Fibroblast of the conjunctiva (primary cell): ENCODE measurements at regions not wholly inside any gene's neighbourhood (a gene's known extent, or its start where the extent isn't known, plus 50 kb on each side); places are given as distances from the start of the nearest gene placed in this dataset.

Experiments
- DNase-seq: peaks from one replicate; pipeline ENCODE4 v3.0.0-alpha.2; 2010; ENCODE audit warnings: low read depth

GRCh38 chr12:88417531-88417930 lies 162.7 kb downstream of the KITLG start:
- DNase-seq = no peak

DNA sequence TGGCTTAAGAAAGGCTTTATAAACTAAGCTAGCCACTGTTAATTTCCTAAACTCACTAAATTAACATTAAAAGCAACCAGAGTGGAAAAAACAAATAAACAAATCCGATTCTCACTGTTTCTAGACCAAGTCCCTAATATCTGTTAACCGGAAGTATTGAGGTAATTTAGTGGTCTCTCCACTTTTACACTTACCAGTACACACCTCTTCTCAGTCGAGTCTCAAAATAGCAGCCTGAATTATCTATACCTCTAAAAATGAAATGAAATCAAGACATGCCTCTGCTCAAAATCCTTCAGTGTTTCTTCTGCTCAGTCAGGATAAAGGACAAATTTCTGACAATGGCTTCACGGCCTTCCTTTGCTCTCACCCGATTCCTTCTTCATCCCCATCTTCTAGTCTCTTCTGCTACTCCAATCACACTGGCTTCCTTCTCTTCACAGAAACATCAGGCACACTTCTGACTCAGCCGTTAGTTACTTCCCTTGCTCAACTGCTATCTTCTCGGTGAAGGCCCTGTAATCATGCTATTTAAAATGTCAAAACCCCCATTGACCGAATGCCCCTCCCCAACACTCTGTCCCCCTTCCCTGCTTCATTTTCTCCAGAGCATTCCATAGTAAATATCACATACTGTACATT lies 161.3 kb downstream of the KITLG start:
- peak; percentile 47 for DNase-seq

DNA sequence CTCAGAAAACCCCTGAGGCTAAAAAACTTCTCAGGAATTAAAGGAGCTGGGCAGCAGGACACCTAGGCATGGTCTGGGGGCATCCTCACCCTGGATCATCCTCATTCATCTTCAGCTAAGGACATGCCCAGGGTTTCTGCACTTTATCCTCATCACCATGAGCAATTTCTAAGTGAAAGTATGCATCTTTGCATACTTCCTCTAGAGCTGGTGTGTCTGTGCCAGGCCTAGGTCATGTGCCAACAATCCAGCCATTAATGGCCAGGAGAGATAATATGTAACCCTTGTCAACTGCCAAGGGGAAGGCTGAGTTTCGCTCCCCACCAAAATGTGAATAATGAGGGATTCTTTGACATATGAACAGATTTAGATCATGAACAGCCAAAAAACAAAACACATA lies 160.5 kb downstream of the KITLG start:
- peak; percentile 71 for DNase-seq

- peak; percentile 91 for DNase-seq
These were observed 159.8 kb downstream of the KITLG start for GRCh38 chr12:88420457-88420856.

- DNase-seq = no peak
These were observed 155.2 kb downstream of the KITLG start for GRCh38 chr12:88424791-88425730.

GRCh38 chr12:88428350-88428749 lies 151.9 kb downstream of the KITLG start:
- DNase-seq = no peak

- no peak for DNase-seq
These were observed 149.0 kb downstream of the KITLG start for GRCh38 chr12:88431246-88431645.

DNA sequence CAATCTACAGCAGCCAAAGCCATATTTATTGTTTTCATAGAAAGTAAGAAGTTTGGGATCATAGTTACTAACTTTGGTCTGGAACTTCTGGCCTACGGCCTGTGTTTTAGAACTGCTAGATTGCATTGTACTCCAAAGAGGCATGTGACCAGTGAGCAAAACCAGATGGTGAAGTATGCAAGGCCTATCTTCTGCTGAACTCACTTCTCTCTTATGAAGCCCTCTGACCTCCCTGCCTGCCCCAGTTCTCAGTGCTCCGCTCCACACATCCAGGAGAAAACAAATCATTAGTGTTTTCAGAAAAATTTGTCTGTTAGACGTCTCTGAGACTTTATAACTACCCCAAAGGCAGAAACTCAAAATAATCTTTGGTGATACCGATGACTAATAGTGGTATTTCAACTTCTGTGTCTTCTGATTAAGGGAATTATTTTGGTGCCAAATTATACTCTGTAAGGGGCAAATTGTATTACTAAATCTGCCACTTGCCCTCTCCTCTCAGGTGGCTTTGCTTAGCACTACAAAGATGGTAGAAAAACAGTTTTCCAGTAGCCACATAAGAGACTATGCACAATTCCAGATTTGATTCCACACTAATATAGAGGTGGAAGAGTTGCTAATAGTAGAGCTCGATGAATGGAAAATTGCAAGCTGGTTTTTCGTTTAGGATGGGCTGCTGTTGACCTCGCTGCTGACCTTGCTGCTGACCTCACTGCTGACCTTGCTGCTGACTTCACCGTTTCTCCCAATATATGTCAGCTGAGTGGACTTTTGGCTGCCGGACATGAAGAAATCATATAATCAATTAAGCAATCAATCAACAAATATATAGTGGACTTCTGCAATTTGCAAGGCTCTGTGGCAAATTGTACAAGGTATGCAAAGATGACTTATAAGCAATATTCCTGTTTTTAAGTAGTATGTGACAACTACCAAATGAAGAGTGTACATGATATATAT lies 147.5 kb downstream of the KITLG start:
- no peak for DNase-seq

DNA sequence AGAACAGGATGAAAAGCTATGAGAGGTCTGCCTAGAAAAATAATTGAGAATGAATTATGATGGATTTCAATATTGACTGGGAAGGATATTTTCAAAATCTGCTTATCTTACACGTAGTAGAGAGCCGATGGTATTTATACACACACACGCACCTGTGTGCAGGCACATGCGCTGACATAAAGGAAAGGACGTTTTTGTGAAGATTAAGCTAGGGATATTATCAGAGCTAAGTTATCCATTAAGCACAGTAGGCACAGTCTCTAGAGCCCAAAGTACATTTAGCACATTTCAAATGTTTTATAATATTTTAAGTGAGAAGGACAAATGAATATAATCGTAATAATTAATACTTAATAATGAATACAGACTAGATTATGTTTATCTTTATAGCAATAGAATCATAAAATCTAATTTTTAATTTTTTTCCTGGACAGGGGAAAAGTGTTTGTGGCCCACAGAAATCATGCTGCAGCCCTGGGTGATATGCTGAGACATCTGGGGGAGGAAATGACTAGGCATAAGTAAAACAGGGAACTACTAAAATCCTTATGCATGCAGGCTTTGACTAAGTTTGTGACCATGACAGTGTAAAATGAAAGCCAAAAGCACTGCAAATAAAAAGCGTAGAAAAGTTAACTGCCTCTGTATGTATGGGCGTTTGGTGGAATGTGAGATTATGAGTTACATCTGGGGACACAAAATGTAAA lies 146.1 kb downstream of the KITLG start:
- DNase-seq = no peak

DNA sequence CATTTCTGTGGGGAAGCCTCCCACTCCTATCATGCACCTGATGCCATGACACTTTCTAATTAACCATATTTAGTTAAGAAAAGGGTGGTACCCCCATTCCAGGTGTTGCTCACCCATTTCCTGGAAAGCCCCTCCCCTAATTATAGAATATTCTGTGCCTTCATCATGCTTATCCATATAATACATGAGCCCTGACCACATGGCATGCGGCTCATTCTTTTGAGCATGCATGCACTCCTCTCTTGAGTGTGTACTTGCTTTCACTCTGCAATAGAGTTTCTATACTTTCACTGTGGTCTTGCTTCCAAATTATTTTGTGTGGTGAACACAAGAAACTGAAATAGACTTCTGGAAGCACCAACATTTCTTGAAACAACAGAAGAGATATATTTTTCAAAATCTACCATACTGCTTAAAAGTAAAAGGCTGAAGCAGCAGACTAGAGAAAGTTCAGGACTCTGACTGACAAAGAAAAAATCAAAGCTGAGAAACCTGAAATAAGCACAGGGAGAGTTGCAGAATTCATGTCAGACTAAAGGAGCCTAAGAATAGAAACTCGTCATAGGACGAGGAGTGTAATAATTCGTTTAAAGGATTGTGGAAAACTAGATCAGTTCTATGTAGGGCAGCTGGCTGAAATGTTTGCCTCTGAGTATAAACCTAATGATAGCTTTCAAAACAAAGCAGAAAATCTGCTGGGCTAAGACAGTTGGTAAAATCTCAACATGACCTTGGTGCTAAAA lies 144.8 kb downstream of the KITLG start:
- no peak for DNase-seq

GRCh38 chr12:88437226-88437625 lies 143.0 kb downstream of the KITLG start:
- DNase-seq = no peak
